ENCODE measurements at regions not wholly inside any gene's neighbourhood (a gene's known extent, or its start where the extent isn't known, plus 50 kb on each side); places are given as distances from the start of the nearest gene placed in this dataset.
A peak's percentile ranks its signal among the peaks of the same experiment; 100 is the strongest.

- DNase-seq, result no peak
Observed at GRCh38 chr1:195799016-195799415, 809.2 kb downstream of the KCNT2 start.

- no peak for DNase-seq
Observed at GRCh38 chr1:195794225-195794624, 814.0 kb downstream of the KCNT2 start.

GRCh38 chr1:195791796-195792195 lies 816.4 kb downstream of the KCNT2 start:
- DNase-seq, result no peak

- DNase-seq, result no peak
Observed at GRCh38 chr1:195790514-195791168, 817.6 kb downstream of the KCNT2 start.

GRCh38 chr1:195789321-195789720 lies 818.9 kb downstream of the KCNT2 start:
- no peak for DNase-seq

GRCh38 chr1:195788721-195789120 lies 819.5 kb downstream of the KCNT2 start:
- DNase-seq, result no peak

GRCh38 chr1:195785830-195786229 lies 822.4 kb downstream of the KCNT2 start:
- DNase-seq, result no peak

GRCh38 chr1:195773931-195774330 lies 834.3 kb downstream of the KCNT2 start:
- no peak for DNase-seq

GRCh38 chr1:195769461-195769860 lies 838.8 kb downstream of the KCNT2 start:
- peak; percentile 51 for DNase-seq

GRCh38 chr1:195768936-195769335 lies 839.3 kb downstream of the KCNT2 start:
- DNase-seq, result peak; percentile 56

- no peak for DNase-seq
Observed at GRCh38 chr1:195768377-195768776, 839.9 kb downstream of the KCNT2 start.

GRCh38 chr1:195766709-195767108 lies 841.5 kb downstream of the KCNT2 start:
- DNase-seq, result peak; percentile 69

- DNase-seq, result no peak
Observed at GRCh38 chr1:195765099-195765498, 843.1 kb downstream of the KCNT2 start.

GRCh38 chr1:195763907-195764374 lies 844.3 kb downstream of the KCNT2 start:
- peak; percentile 47 for DNase-seq

GRCh38 chr1:195763146-195763906 lies 844.9 kb downstream of the KCNT2 start:
- no peak for DNase-seq

- no peak for DNase-seq
Observed at GRCh38 chr1:195761104-195761503, 847.1 kb downstream of the KCNT2 start.

GRCh38 chr1:195756109-195756508 lies 852.1 kb downstream of the KCNT2 start:
- no peak for DNase-seq

GRCh38 chr1:195754874-195755273 lies 853.4 kb downstream of the KCNT2 start:
- peak; percentile 32 for DNase-seq

GRCh38 chr1:195754303-195754702 lies 853.9 kb downstream of the KCNT2 start:
- DNase-seq, result no peak

- no peak for DNase-seq
Observed at GRCh38 chr1:195748969-195749368, 859.3 kb downstream of the KCNT2 start.

GRCh38 chr1:195745189-195746010 lies 862.8 kb downstream of the KCNT2 start:
- peak; percentile 25 for DNase-seq

- DNase-seq, result no peak
Observed at GRCh38 chr1:195744256-195744655, 864.0 kb downstream of the KCNT2 start.

- peak; percentile 87 for DNase-seq
Observed at GRCh38 chr1:195740862-195741261, 867.4 kb downstream of the KCNT2 start.

All from fibroblast of skin of right biceps (primary cell).